Skeletal muscle satellite cell (primary cell): ENCODE measurements at regions not wholly inside any gene's neighbourhood (a gene's known extent, or its start where the extent isn't known, plus 50 kb on each side); places are given as distances from the start of the nearest gene placed in this dataset.

Source experiments
- H3K27me3 ChIP-seq: 2 replicates; pipeline ENCODE4 v1.7.0; 2013; ENCODE audit warnings: low read length; ENCODE audit not compliant: control insufficient read depth, insufficient read depth
- H3K36me3 ChIP-seq: 2 replicates; pipeline ENCODE4 v1.7.0; 2013; ENCODE audit warnings: mild to moderate bottlenecking, control low read depth, low read length; ENCODE audit not compliant: insufficient read depth
- H3K4me1 ChIP-seq: 2 replicates; pipeline ENCODE4 v1.7.0; 2013; ENCODE audit warnings: low read length; ENCODE audit not compliant: control insufficient read depth, insufficient read depth
- H3K4me2 ChIP-seq: 2 replicates; pipeline ENCODE4 v1.7.0; 2013; ENCODE audit warnings: mild to moderate bottlenecking, low read length
- H3K4me3 ChIP-seq: 2 replicates; pipeline ENCODE4 v1.7.0; 2013; ENCODE audit warnings: low read length
- H3K9ac ChIP-seq: 2 replicates; pipeline ENCODE4 v1.7.0; 2013; ENCODE audit warnings: mild to moderate bottlenecking, low read depth, low read length, moderate library complexity
- H3K9me3 ChIP-seq: replicated peaks from 2 replicates; pipeline ENCODE4 v1.7.0; 2013; ENCODE audit warnings: mild to moderate bottlenecking, control low read depth, low read length

- Histone ChIP-seq H3K4me2 (no peak overlapping the region), H3K9ac (no peak overlapping the region), H3K9me3 (no peaks in the 10 kb centered on the region), H3K36me3 (no peaks in the 10 kb centered on the region), H3K4me3 (no peak overlapping the region), H3K4me1 (no peaks in the 10 kb centered on the region), H3K27me3 (no peaks in the 10 kb centered on the region)
Observed at GRCh38 chr12:74071182-74071581, 466.5 kb upstream of the ATXN7L3B start.

- Histone ChIP-seq H3K27me3 (no peaks in the 10 kb centered on the region), H3K9me3 (no peaks in the 10 kb centered on the region), H3K4me3 (no peak overlapping the region), H3K9ac (no peak overlapping the region), H3K36me3 (no peaks in the 10 kb centered on the region), H3K4me1 (no peaks in the 10 kb centered on the region), H3K4me2 (no peak overlapping the region)
Observed at GRCh38 chr12:74076918-74077317, 460.7 kb upstream of the ATXN7L3B start.

- Histone ChIP-seq H3K9ac (no peak overlapping the region), H3K4me3 (no peak overlapping the region), H3K9me3 (no peaks in the 10 kb centered on the region), H3K27me3 (no peaks in the 10 kb centered on the region), H3K36me3 (no peaks in the 10 kb centered on the region), H3K4me1 (no peaks in the 10 kb centered on the region), H3K4me2 (no peak overlapping the region)
Observed at GRCh38 chr12:74105434-74105833, 432.2 kb upstream of the ATXN7L3B start.

GRCh38 chr12:74108729-74109128 lies 428.9 kb upstream of the ATXN7L3B start:
- H3K4me1 ChIP-seq: no peaks in the 10 kb centered on the region
- no peak overlapping the region for H3K4me2 ChIP-seq
- H3K36me3 ChIP-seq: no peaks in the 10 kb centered on the region
- H3K4me3 ChIP-seq: no peak overlapping the region
- H3K9ac ChIP-seq: no peak overlapping the region
- H3K9me3 ChIP-seq: no peaks in the 10 kb centered on the region
- no peaks in the 10 kb centered on the region for H3K27me3 ChIP-seq

GRCh38 chr12:74111688-74112360 lies 425.8 kb upstream of the ATXN7L3B start:
- H3K4me2 ChIP-seq: no peak overlapping the region
- H3K36me3 ChIP-seq: no peaks in the 10 kb centered on the region
- no peaks in the 10 kb centered on the region for H3K9me3 ChIP-seq
- H3K4me3 ChIP-seq: no peak overlapping the region
- H3K9ac ChIP-seq: no peak overlapping the region
- H3K27me3 ChIP-seq: no peaks in the 10 kb centered on the region
- no peaks in the 10 kb centered on the region for H3K4me1 ChIP-seq

GRCh38 chr12:74119811-74120362 lies 417.7 kb upstream of the ATXN7L3B start:
- H3K36me3 ChIP-seq: no peaks in the 10 kb centered on the region
- no peaks in the 10 kb centered on the region for H3K9me3 ChIP-seq
- H3K4me1 ChIP-seq: no peaks in the 10 kb centered on the region

GRCh38 chr12:74120644-74121043 lies 417.0 kb upstream of the ATXN7L3B start:
- Histone ChIP-seq H3K9ac (no peak overlapping the region), H3K4me1 (no peaks in the 10 kb centered on the region), H3K27me3 (no peaks in the 10 kb centered on the region), H3K4me2 (no peak overlapping the region), H3K36me3 (no peaks in the 10 kb centered on the region), H3K9me3 (no peaks in the 10 kb centered on the region), H3K4me3 (no peak overlapping the region)

More at GRCh38 chr12:74119811-74120362, 417.7 kb upstream of the ATXN7L3B start:
- H3K27me3 ChIP-seq: no peaks in the 10 kb centered on the region
- no peak overlapping the region for H3K4me3 ChIP-seq
- H3K9ac ChIP-seq: no peak overlapping the region
- H3K4me2 ChIP-seq: no peak overlapping the region

GRCh38 chr12:74129702-74130101 lies 407.9 kb upstream of the ATXN7L3B start:
- Histone ChIP-seq H3K36me3 (no peaks in the 10 kb centered on the region), H3K4me1 (no peaks in the 10 kb centered on the region), H3K4me3 (no peak overlapping the region), H3K9me3 (no peaks in the 10 kb centered on the region), H3K27me3 (no peaks in the 10 kb centered on the region), H3K4me2 (no peak overlapping the region), H3K9ac (no peak overlapping the region)

GRCh38 chr12:74144396-74144795 lies 393.2 kb upstream of the ATXN7L3B start:
- Histone ChIP-seq H3K36me3 (no peaks in the 10 kb centered on the region), H3K27me3 (no peaks in the 10 kb centered on the region), H3K4me1 (no peaks in the 10 kb centered on the region), H3K4me3 (no peak overlapping the region), H3K9me3 (no peaks in the 10 kb centered on the region), H3K4me2 (no peak overlapping the region), H3K9ac (no peak overlapping the region)

- no peaks in the 10 kb centered on the region for H3K9me3 ChIP-seq
- no peak overlapping the region for H3K4me2 ChIP-seq
- H3K9ac ChIP-seq: no peak overlapping the region
- no peaks in the 10 kb centered on the region for H3K4me1 ChIP-seq
- no peaks in the 10 kb centered on the region for H3K36me3 ChIP-seq
- H3K4me3 ChIP-seq: no peak overlapping the region
- H3K27me3 ChIP-seq: no peaks in the 10 kb centered on the region
Observed at GRCh38 chr12:74145328-74145727, 392.3 kb upstream of the ATXN7L3B start.

- no peaks in the 10 kb centered on the region for H3K9me3 ChIP-seq
- no peak overlapping the region for H3K9ac ChIP-seq
- no peak overlapping the region for H3K4me2 ChIP-seq
- no peaks in the 10 kb centered on the region for H3K27me3 ChIP-seq
- H3K4me3 ChIP-seq: no peak overlapping the region
- H3K36me3 ChIP-seq: no peaks in the 10 kb centered on the region
- no peaks in the 10 kb centered on the region for H3K4me1 ChIP-seq
Observed at GRCh38 chr12:74148849-74149248, 388.8 kb upstream of the ATXN7L3B start.

GRCh38 chr12:74152370-74152769 lies 385.3 kb upstream of the ATXN7L3B start:
- Histone ChIP-seq H3K4me1 (no peaks in the 10 kb centered on the region), H3K9ac (no peak overlapping the region), H3K27me3 (no peaks in the 10 kb centered on the region), H3K4me2 (no peak overlapping the region), H3K4me3 (no peak overlapping the region), H3K9me3 (no peaks in the 10 kb centered on the region), H3K36me3 (no peaks in the 10 kb centered on the region)
